ENCODE measurements at regions not wholly inside any gene's neighbourhood (a gene's known extent, or its start where the extent isn't known, plus 50 kb on each side); places are given as distances from the start of the nearest gene placed in this dataset.

DNA sequence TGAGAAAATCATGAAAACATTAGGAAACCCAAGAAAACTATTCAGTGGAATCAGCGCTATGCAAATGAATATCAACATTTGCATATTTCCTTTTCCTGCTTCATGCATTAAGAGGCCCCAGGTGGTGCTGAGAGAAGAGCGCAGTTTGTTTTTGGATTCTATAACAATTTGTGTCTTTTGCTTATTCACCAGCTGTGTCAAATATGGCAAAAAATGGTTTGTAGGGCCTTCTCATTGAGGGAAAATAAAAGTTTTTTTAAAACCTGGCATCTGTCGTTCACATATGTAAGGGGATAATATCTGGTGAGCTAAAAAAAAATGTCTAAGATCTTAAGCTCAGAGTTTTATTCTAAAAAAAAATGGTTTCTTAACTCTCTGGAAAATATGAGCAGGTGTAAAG lies 122.5 kb upstream of the ROBO2 start:
- Histone ChIP-seq H3K4me1 (no peaks in the 10 kb centered on the region), H3K36me3 (no peaks in the 10 kb centered on the region), H3K4me3 (no peak overlapping the region), H3K27ac (no peak overlapping the region), H3K9me3 (no peaks in the 10 kb centered on the region), H3K27me3 (no peaks in the 10 kb centered on the region)
- TF ChIP-seq CTCF (IDR thresholded peaks at IDR 0.05) = no peak
- no peak for DNase-seq
- intact Hi-C loops (cut with DNase I; ENCODE audit: low total_unique reads) = no loop called here

DNA sequence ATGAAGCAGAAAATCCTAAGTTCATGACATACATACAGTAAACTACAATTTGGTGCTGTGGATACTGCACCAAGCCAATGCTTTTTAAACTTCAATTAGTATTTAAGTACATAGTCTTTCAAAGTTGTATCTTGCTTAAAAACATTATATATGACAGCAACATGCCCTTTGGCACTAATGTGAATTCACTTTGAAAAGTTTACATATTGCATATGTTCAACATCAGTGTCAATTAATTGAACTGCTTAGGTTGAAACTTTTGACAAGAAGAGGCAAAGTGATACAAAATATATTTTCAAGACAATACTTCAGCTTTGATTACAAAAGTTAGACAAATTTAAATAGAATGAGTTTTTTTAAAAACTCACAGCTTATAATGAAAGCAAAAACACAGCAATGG lies 119.4 kb upstream of the ROBO2 start:
- Histone ChIP-seq H3K36me3 (no peaks in the 10 kb centered on the region), H3K4me3 (no peak overlapping the region), H3K4me1 (no peaks in the 10 kb centered on the region), H3K9me3 (no peaks in the 10 kb centered on the region), H3K27ac (no peak overlapping the region), H3K27me3 (no peaks in the 10 kb centered on the region)
- intact Hi-C loops (cut with DNase I; ENCODE audit: low total_unique reads) = no loop called here
- TF ChIP-seq CTCF (IDR thresholded peaks at IDR 0.05) = no peak
- DNase-seq = no peak

DNA sequence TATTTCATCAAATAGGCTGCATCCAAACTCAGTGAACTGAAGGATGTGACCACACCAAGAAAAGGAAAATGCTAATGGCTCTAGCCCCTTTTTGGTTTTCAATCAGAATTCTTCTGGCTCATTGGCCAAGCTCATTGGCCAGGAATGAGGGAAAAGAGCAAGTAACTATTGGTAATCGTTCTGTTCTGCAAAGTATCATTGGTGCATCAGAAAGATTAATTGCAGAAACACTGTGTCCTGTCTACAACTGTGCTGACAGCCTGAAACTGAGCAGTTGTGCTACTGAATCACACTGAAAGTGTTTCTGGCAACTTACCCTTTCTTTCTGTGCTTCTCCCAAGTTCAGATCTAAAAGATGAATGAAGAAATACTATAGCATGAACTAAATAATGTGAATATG lies 116.4 kb upstream of the ROBO2 start:
- intact Hi-C loops (cut with DNase I; ENCODE audit: low total_unique reads) = no loop called here
- no peak for DNase-seq
- TF ChIP-seq CTCF (IDR thresholded peaks at IDR 0.05) = no peak

GRCh38 chr3:76930712-76931111 lies 109.2 kb upstream of the ROBO2 start:
- no peak for DNase-seq
- H3K4me1 ChIP-seq = no peaks in the 10 kb centered on the region
- TF ChIP-seq CTCF (IDR thresholded peaks at IDR 0.05) = no peak
- no peaks in the 10 kb centered on the region for H3K9me3 ChIP-seq
- intact Hi-C loops (cut with DNase I; ENCODE audit: low total_unique reads) = no loop called here
- no peak overlapping the region for H3K27ac ChIP-seq
- H3K4me3 ChIP-seq = no peak overlapping the region
- no peaks in the 10 kb centered on the region for H3K36me3 ChIP-seq
- H3K27me3 ChIP-seq = no peaks in the 10 kb centered on the region

More for the DNA sequence above, 116.4 kb upstream of the ROBO2 start:
- H3K36me3 ChIP-seq = no peaks in the 10 kb centered on the region
- H3K27ac ChIP-seq = no peak overlapping the region
- no peaks in the 10 kb centered on the region for H3K4me1 ChIP-seq
- H3K9me3 ChIP-seq = no peaks in the 10 kb centered on the region
- no peak overlapping the region for H3K4me3 ChIP-seq
- no peaks in the 10 kb centered on the region for H3K27me3 ChIP-seq

DNA sequence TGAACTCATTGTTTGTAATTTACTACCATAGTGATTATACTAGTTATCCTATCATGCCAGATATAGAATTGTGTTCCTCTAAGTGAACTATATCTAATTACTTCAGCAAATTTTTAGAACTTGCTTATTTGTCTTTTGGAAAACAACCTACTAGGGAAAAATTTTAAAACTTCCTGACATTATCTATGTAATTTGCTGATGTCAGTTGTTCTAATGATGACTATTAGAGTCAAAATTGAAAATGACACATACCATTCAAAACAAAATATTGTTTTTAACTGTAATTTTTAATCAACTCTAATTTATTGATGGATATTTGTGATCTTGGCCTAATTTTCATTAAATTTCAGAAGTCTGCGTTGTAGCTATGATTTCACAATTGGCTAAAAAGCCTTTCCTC lies 106.7 kb upstream of the ROBO2 start:
- intact Hi-C loops (cut with DNase I; ENCODE audit: low total_unique reads) = no loop called here
- no peaks in the 10 kb centered on the region for H3K36me3 ChIP-seq
- no peaks in the 10 kb centered on the region for H3K4me1 ChIP-seq
- no peak overlapping the region for H3K4me3 ChIP-seq
- no peaks in the 10 kb centered on the region for H3K9me3 ChIP-seq
- H3K27me3 ChIP-seq = no peaks in the 10 kb centered on the region
- no peak overlapping the region for H3K27ac ChIP-seq
- DNase-seq = no peak
- TF ChIP-seq CTCF (IDR thresholded peaks at IDR 0.05) = no peak

DNA sequence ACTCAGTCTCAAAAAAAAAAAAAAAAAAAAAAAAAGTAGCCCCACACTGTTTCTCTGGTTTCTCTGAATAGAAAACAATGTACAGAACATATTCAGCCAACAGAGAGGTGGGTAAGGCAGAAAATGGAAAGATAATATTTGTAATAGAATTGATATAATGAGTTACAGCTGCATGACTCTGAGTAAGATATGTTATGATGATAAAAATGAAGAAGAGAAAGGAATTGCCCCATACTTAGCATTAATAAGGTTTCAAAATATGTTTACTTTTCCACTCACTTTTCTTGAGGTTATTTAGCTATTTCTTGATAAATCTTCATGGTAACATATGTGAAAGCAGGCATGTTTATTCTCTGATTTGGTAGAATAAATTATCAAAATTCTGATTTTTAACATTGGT lies 100.9 kb upstream of the ROBO2 start:
- Histone ChIP-seq H3K9me3 (no peaks in the 10 kb centered on the region), H3K4me1 (no peaks in the 10 kb centered on the region), H3K4me3 (no peak overlapping the region), H3K27me3 (no peaks in the 10 kb centered on the region), H3K27ac (no peak overlapping the region), H3K36me3 (no peaks in the 10 kb centered on the region)
- intact Hi-C loops (cut with DNase I; ENCODE audit: low total_unique reads) = no loop called here
- TF ChIP-seq CTCF (IDR thresholded peaks at IDR 0.05) = no peak
- DNase-seq = no peak

All from tibial artery (tissue), 4 donors.